ENCODE measurements at regions not wholly inside any gene's neighbourhood (a gene's known extent, or its start where the extent isn't known, plus 50 kb on each side); places are given as distances from the start of the nearest gene placed in this dataset.

GRCh38 chr1:214192825-214193643, 87.9 kb upstream of the SMYD2 start:
- ATAC-seq = peak; percentile 59
- Mint-ChIP-seq H3K27ac (no peak overlapping the region), H3K4me1 (peaks cover 15% of the 10 kb centered on the region), H3K27me3 (ENCODE audit: insufficient read depth, low read depth, poor library complexity) (peaks cover 8% of the 10 kb centered on the region), H3K9me3 (no peaks in the 10 kb centered on the region), H3K36me3 (ENCODE audit: low read depth) (no peaks in the 10 kb centered on the region), H3K4me3 (no peak overlapping the region)
- no peaks in the 10 kb centered on the region for H3F3A ChIP-seq (replicated peaks; ENCODE audit: low read depth)
- no peak overlapping the region for H3K4me2 ChIP-seq
- no peak for DNase-seq (ENCODE audit: low spot score)
- TF ChIP-seq ZNF331 (CRISPR knock-in tag; IDR thresholded peaks at IDR 0.05; ENCODE audit: low read depth) (no peak), JUNB (IDR thresholded peaks at IDR 0.05; ENCODE audit: unreplicated experiment) (no peak), ZNF462 (CRISPR knock-in tag; IDR thresholded peaks at IDR 0.05) (no peak)
- H4K20me1 ChIP-seq (replicated peaks; ENCODE audit: insufficient read depth) = no peaks in the 10 kb centered on the region
- peaks cover 9% of the 10 kb centered on the region for H3K4me1 ChIP-seq (ENCODE audit: insufficient read depth)
- H3K79me2 ChIP-seq (replicated peaks; ENCODE audit: insufficient read depth) = no peaks in the 10 kb centered on the region
- H3K27me3 ChIP-seq (ENCODE audit: insufficient read depth) = peaks cover 14% of the 10 kb centered on the region
- peak overlapping the region; percentile 56 for H2AFZ ChIP-seq
- H3K36me3 ChIP-seq (ENCODE audit: insufficient read depth) = no peaks in the 10 kb centered on the region
- H3K9me2 ChIP-seq (ENCODE audit: insufficient read depth) = 0 out of 2 replicates have a peak, but pooled peaks cover 2% of the 10 kb centered on the region
- H3K27ac ChIP-seq (ENCODE audit: low read depth) = no peak overlapping the region
- no peak overlapping the region for H3K4me3 ChIP-seq

GRCh38 chr1:214193691-214194090, 87.3 kb upstream of the SMYD2 start:
- Histone ChIP-seq H3K79me2 (replicated peaks; ENCODE audit: insufficient read depth) (no peaks in the 10 kb centered on the region), H3K27me3 (ENCODE audit: insufficient read depth) (peaks cover 8% of the 10 kb centered on the region; the same call in 1 of the 2 replicates), H3K9me2 (ENCODE audit: insufficient read depth) (0 out of 2 replicates have a peak, but pooled peaks cover 2% of the 10 kb centered on the region), H3K4me1 (ENCODE audit: insufficient read depth) (peaks cover 9% of the 10 kb centered on the region), H3K27ac (ENCODE audit: low read depth) (no peak overlapping the region), H2AFZ (peak overlapping the region; percentile 56; the same call in 1 of the 2 replicates), H3F3A (replicated peaks; ENCODE audit: low read depth) (no peaks in the 10 kb centered on the region), H3K4me3 (no peak overlapping the region), H3K36me3 (ENCODE audit: insufficient read depth) (no peaks in the 10 kb centered on the region), H4K20me1 (replicated peaks; ENCODE audit: insufficient read depth) (no peaks in the 10 kb centered on the region), H3K4me2 (no peak overlapping the region)
- no peaks in the 10 kb centered on the region for H3K9me3 Mint-ChIP-seq
- no peak overlapping the region for H3K27ac Mint-ChIP-seq
- ATAC-seq (no peak), DNase-seq (ENCODE audit: low spot score) (no peak)
- TF ChIP-seq EZH2 (IDR thresholded peaks at IDR 0.05; ENCODE audit: low read depth, unreplicated experiment) (no peak), ZNF331 (CRISPR knock-in tag; IDR thresholded peaks at IDR 0.05; ENCODE audit: low read depth) (no peak), CTCF (conservative IDR thresholded peaks at IDR 0.05; ENCODE audit: low read depth in 2 of 2) (no peak), ZNF114 (CRISPR knock-in tag; IDR thresholded peaks at IDR 0.05) (no peak), NANOG (IDR thresholded peaks at IDR 0.05; ENCODE audit: borderline replicate concordance) (no peak), EZH2phosphoT487 (IDR thresholded peaks at IDR 0.05; ENCODE audit: unreplicated experiment) (no peak), JUNB (IDR thresholded peaks at IDR 0.05; ENCODE audit: unreplicated experiment) (no peak), STAT1 (IDR thresholded peaks at IDR 0.05; ENCODE audit: unreplicated experiment) (no peak)
- H3K36me3 Mint-ChIP-seq (ENCODE audit: low read depth) = no peaks in the 10 kb centered on the region
- H3K4me3 Mint-ChIP-seq = no peak overlapping the region
- H3K27me3 Mint-ChIP-seq (ENCODE audit: insufficient read depth, low read depth, poor library complexity) = peaks cover 3% of the 10 kb centered on the region
- peaks cover 11% of the 10 kb centered on the region; the same call in 2 of the 3 replicates for H3K4me1 Mint-ChIP-seq

Measured in GM23338 (cell line).